ENCODE measurements at regions not wholly inside any gene's neighbourhood (a gene's known extent, or its start where the extent isn't known, plus 50 kb on each side); places are given as distances from the start of the nearest gene placed in this dataset.
"Not testable (repeated sequence)": the region's sequence is repeated elsewhere in the genome, so short reads cannot be mapped to it uniquely, and the experiment has no call there.

- Histone ChIP-seq H4K20me1 (ENCODE audit: low read depth, low read length) (no peaks in the 10 kb centered on the region), H3K9ac (ENCODE audit: low read length) (no peak overlapping the region), H3K79me2 (ENCODE audit: insufficient read depth, low read length) (no peaks in the 10 kb centered on the region), H3K27me3 (ENCODE audit: low read length) (no peaks in the 10 kb centered on the region), H3K4me2 (ENCODE audit: low read depth, low read length, poor library complexity, severe bottlenecking) (no peak overlapping the region), H2AFZ (ENCODE audit: low read depth, low read length, severe bottlenecking) (no peak overlapping the region), H3K4me3 (ENCODE audit: insufficient read depth, low read length, poor library complexity, severe bottlenecking) (no peak overlapping the region), H3K36me3 (ENCODE audit: low read length) (no peaks in the 10 kb centered on the region), H3K9me3 (ENCODE audit: insufficient read depth, low read length) (no peaks in the 10 kb centered on the region), H3K27ac (ENCODE audit: low read depth, low read length) (no peak overlapping the region), H3F3A (ENCODE audit: insufficient read depth) (no peaks in the 10 kb centered on the region), H3K9me2 (replicated peaks; ENCODE audit: insufficient read depth, low read length) (no peaks in the 10 kb centered on the region)
- no peak for TF ChIP-seq CTCF (IDR thresholded peaks at IDR 0.05; ENCODE audit: insufficient read depth, low read length, poor library complexity, severe bottlenecking)
- TF ChIP-seq EZH2phosphoT487 (conservative IDR thresholded peaks at IDR 0.05; ENCODE audit: low read length), result no peak
These were observed 1050.6 kb upstream of the GRIA3 start for GRCh38 chrX:122133478-122133877.

- no peak overlapping the region for H3K27ac ChIP-seq (ENCODE audit: low read depth, low read length)
- TF ChIP-seq EZH2phosphoT487 (conservative IDR thresholded peaks at IDR 0.05; ENCODE audit: low read length) (no peak), CTCF (IDR thresholded peaks at IDR 0.05; ENCODE audit: insufficient read depth, low read length, poor library complexity, severe bottlenecking) (no peak)
- H3K4me2 ChIP-seq (ENCODE audit: low read depth, low read length, poor library complexity, severe bottlenecking), result no peak overlapping the region
These were observed 1049.8 kb upstream of the GRIA3 start for GRCh38 chrX:122134291-122134690.

GRCh38 chrX:122135070-122135469 is 1049.0 kb upstream of the GRIA3 start:
- Histone ChIP-seq H4K20me1 (ENCODE audit: low read depth, low read length) (no peaks in the 10 kb centered on the region), H3K36me3 (ENCODE audit: low read length) (no peaks in the 10 kb centered on the region), H3K9ac (ENCODE audit: low read length) (no peak overlapping the region), H3K27me3 (ENCODE audit: low read length) (no peaks in the 10 kb centered on the region), H3K27ac (ENCODE audit: low read depth, low read length) (no peak overlapping the region), H2AFZ (ENCODE audit: low read depth, low read length, severe bottlenecking) (no peak overlapping the region), H3K79me2 (ENCODE audit: insufficient read depth, low read length) (no peaks in the 10 kb centered on the region), H3K9me3 (ENCODE audit: insufficient read depth, low read length) (no peaks in the 10 kb centered on the region), H3K9me2 (replicated peaks; ENCODE audit: insufficient read depth, low read length) (no peaks in the 10 kb centered on the region), H3K4me2 (ENCODE audit: low read depth, low read length, poor library complexity, severe bottlenecking) (no peak overlapping the region), H3K4me3 (ENCODE audit: insufficient read depth, low read length, poor library complexity, severe bottlenecking) (no peak overlapping the region), H3F3A (ENCODE audit: insufficient read depth) (no peaks in the 10 kb centered on the region)
- TF ChIP-seq CTCF (IDR thresholded peaks at IDR 0.05; ENCODE audit: insufficient read depth, low read length, poor library complexity, severe bottlenecking) (no peak), EZH2phosphoT487 (conservative IDR thresholded peaks at IDR 0.05; ENCODE audit: low read length) (no peak)

More at GRCh38 chrX:122134291-122134690, 1049.8 kb upstream of the GRIA3 start:
- no peaks in the 10 kb centered on the region for H4K20me1 ChIP-seq (ENCODE audit: low read depth, low read length)
- no peaks in the 10 kb centered on the region for H3F3A ChIP-seq (ENCODE audit: insufficient read depth)
- no peak overlapping the region for H2AFZ ChIP-seq (ENCODE audit: low read depth, low read length, severe bottlenecking)
- H3K4me3 ChIP-seq (ENCODE audit: insufficient read depth, low read length, poor library complexity, severe bottlenecking), result no peak overlapping the region
- no peaks in the 10 kb centered on the region for H3K36me3 ChIP-seq (ENCODE audit: low read length)
- no peaks in the 10 kb centered on the region for H3K9me3 ChIP-seq (ENCODE audit: insufficient read depth, low read length)
- no peaks in the 10 kb centered on the region for H3K9me2 ChIP-seq (replicated peaks; ENCODE audit: insufficient read depth, low read length)
- H3K27me3 ChIP-seq (ENCODE audit: low read length), result no peaks in the 10 kb centered on the region
- no peaks in the 10 kb centered on the region for H3K79me2 ChIP-seq (ENCODE audit: insufficient read depth, low read length)
- H3K9ac ChIP-seq (ENCODE audit: low read length), result no peak overlapping the region

GRCh38 chrX:122140219-122140618 is 1043.9 kb upstream of the GRIA3 start:
- not testable (repeated sequence) for H3K36me3 ChIP-seq (ENCODE audit: low read length); H3K27ac ChIP-seq (ENCODE audit: low read depth, low read length); H4K20me1 ChIP-seq (ENCODE audit: low read depth, low read length); H3K79me2 ChIP-seq (ENCODE audit: insufficient read depth, low read length); H3K4me2 ChIP-seq (ENCODE audit: low read depth, low read length, poor library complexity, severe bottlenecking); H3K9me2 ChIP-seq (replicated peaks; ENCODE audit: insufficient read depth, low read length); H3F3A ChIP-seq (ENCODE audit: insufficient read depth); H3K27me3 ChIP-seq (ENCODE audit: low read length); H3K9me3 ChIP-seq (ENCODE audit: insufficient read depth, low read length); H2AFZ ChIP-seq (ENCODE audit: low read depth, low read length, severe bottlenecking); H3K9ac ChIP-seq (ENCODE audit: low read length); H3K4me3 ChIP-seq (ENCODE audit: insufficient read depth, low read length, poor library complexity, severe bottlenecking)
